ENCODE measurements at regions not wholly inside any gene's neighbourhood (a gene's known extent, or its start where the extent isn't known, plus 50 kb on each side); places are given as distances from the start of the nearest gene placed in this dataset.
A peak's percentile ranks its signal among the peaks of the same experiment; 100 is the strongest.

GRCh38 chr5:107325866-107326265, 344.9 kb downstream of the EFNA5 start:
- no peak for DNase-seq

- no peak for DNase-seq
Measured at GRCh38 chr5:107324809-107325208, 345.9 kb downstream of the EFNA5 start.

GRCh38 chr5:107324071-107324470, 346.7 kb downstream of the EFNA5 start:
- DNase-seq, result no peak

GRCh38 chr5:107323536-107323935, 347.2 kb downstream of the EFNA5 start:
- DNase-seq, result no peak

GRCh38 chr5:107322936-107323335, 347.8 kb downstream of the EFNA5 start:
- DNase-seq, result no peak

- DNase-seq, result no peak
Measured at GRCh38 chr5:107321906-107322305, 348.8 kb downstream of the EFNA5 start.

GRCh38 chr5:107320846-107321245, 349.9 kb downstream of the EFNA5 start:
- no peak for DNase-seq

- no peak for DNase-seq
Measured at GRCh38 chr5:107320376-107320775, 350.4 kb downstream of the EFNA5 start.

GRCh38 chr5:107319901-107320300, 350.8 kb downstream of the EFNA5 start:
- DNase-seq, result no peak

GRCh38 chr5:107314330-107314729, 356.4 kb downstream of the EFNA5 start:
- no peak for DNase-seq

GRCh38 chr5:107313921-107314320, 356.8 kb downstream of the EFNA5 start:
- DNase-seq, result no peak

GRCh38 chr5:107313098-107313497, 357.6 kb downstream of the EFNA5 start:
- no peak for DNase-seq

GRCh38 chr5:107310181-107310580, 360.6 kb downstream of the EFNA5 start:
- no peak for DNase-seq

GRCh38 chr5:107306594-107306993, 364.1 kb downstream of the EFNA5 start:
- DNase-seq, result no peak

- no peak for DNase-seq
Measured at GRCh38 chr5:107306002-107306401, 364.7 kb downstream of the EFNA5 start.

GRCh38 chr5:107304684-107305083, 366.1 kb downstream of the EFNA5 start:
- DNase-seq, result no peak

GRCh38 chr5:107303171-107303968, 367.4 kb downstream of the EFNA5 start:
- DNase-seq, result no peak

GRCh38 chr5:107302441-107302840, 368.3 kb downstream of the EFNA5 start:
- no peak for DNase-seq

GRCh38 chr5:107301999-107302398, 368.7 kb downstream of the EFNA5 start:
- no peak for DNase-seq

GRCh38 chr5:107300721-107301327, 369.9 kb downstream of the EFNA5 start:
- no peak for DNase-seq

- DNase-seq, result peak in 1 of 2 donors; percentile 25
Measured at GRCh38 chr5:107296572-107296971, 374.2 kb downstream of the EFNA5 start.

GRCh38 chr5:107295914-107296313, 374.8 kb downstream of the EFNA5 start:
- no peak for DNase-seq

- DNase-seq, result no peak
Measured at GRCh38 chr5:107294669-107295068, 376.1 kb downstream of the EFNA5 start.

- DNase-seq, result no peak
Measured at GRCh38 chr5:107294211-107294550, 376.6 kb downstream of the EFNA5 start.

Measured in CD4-positive, alpha-beta T cell treated with Interferon alpha-2 for 1 hour (primary cell).